ENCODE measurements at regions not wholly inside any gene's neighbourhood (a gene's known extent, or its start where the extent isn't known, plus 50 kb on each side); places are given as distances from the start of the nearest gene placed in this dataset.

GRCh38 chr2:6215053-6215452 is 522.9 kb downstream of the SOX11 start:
- TF ChIP-seq CTCF (IDR thresholded peaks at IDR 0.05) (no peak), EZH2 (IDR thresholded peaks at IDR 0.05) (no peak)

All from neural progenitor cell (in vitro differentiated cells).